Suprapubic skin (tissue), 4 donors: ENCODE measurements at regions not wholly inside any gene's neighbourhood (a gene's known extent, or its start where the extent isn't known, plus 50 kb on each side); places are given as distances from the start of the nearest gene placed in this dataset.
"Not testable (repeated sequence)": the region's sequence is repeated elsewhere in the genome, so short reads cannot be mapped to it uniquely, and the experiment has no call there.

Experiments used
- DNase-seq, 2 donors: peaks; one replicate each; pipeline ENCODE4 v3.0.0-alpha.2; 2019; ENCODE audit warnings: low spot score in 2 of 2
- H3K27ac ChIP-seq: fragments of 200-600 bp; sonication (generic); one replicate; pipeline ENCODE4 v1.5.1; 2019
- H3K27me3 ChIP-seq: fragments of 200-600 bp; sonication (generic); one replicate; pipeline ENCODE4 v1.5.1; 2019
- H3K36me3 ChIP-seq: fragments of 200-600 bp; sonication (generic); one replicate; pipeline ENCODE4 v1.5.1; 2019
- H3K4me1 ChIP-seq: fragments of 200-600 bp; sonication (generic); one replicate; pipeline ENCODE4 v1.5.1; 2019
- H3K4me3 ChIP-seq: fragments of 200-600 bp; sonication (generic); one replicate; pipeline ENCODE4 v1.5.1; 2019; ENCODE audit warnings: mild to moderate bottlenecking
- H3K9me3 ChIP-seq: fragments of 200-600 bp; sonication (generic); one replicate; pipeline ENCODE4 v1.5.1; 2019
- EP300 ChIP-seq: sonication (generic); formaldehyde crosslinking; IDR thresholded peaks from one replicate; pipeline ENCODE4 v1.6.1; 2017; ENCODE audit warnings: antibody characterized with exemption
- POLR2A ChIP-seq, 2 donors: fragments of 450-650 bp; IDR thresholded peaks; one replicate each; pipeline ENCODE4 v1.6.1; 2017; ENCODE audit warnings: antibody characterized with exemption in 2 of 2, mild to moderate bottlenecking in 2 of 2, moderate library complexity in 2 of 2
- POLR2AphosphoS5 ChIP-seq, 3 donors: sonication (generic); formaldehyde crosslinking; IDR thresholded peaks; one replicate each; pipeline ENCODE4 v1.6.1; 2017; ENCODE audit warnings: antibody characterized with exemption in 3 of 3
- WGBS: methylation state at CpG from one replicate; pipeline ENCODE4 v1.1.5; 2018; 5-methylcytosine and 5-hydroxymethylcytosine counted together
- TF ChIP-seq, protein P1 (sequence below), 2 donors: fragments of 200-600 bp in 1 of 2; fragments of 450-650 bp in 1 of 2; sonication (generic) in 1 of 2; IDR thresholded peaks; one replicate each; pipeline ENCODE4 v1.5.1; 2016 to 2019; ENCODE audit warnings: antibody characterized with exemption in 2 of 2, mild to moderate bottlenecking in 1 of 2, moderate library complexity in 1 of 2

DNA sequence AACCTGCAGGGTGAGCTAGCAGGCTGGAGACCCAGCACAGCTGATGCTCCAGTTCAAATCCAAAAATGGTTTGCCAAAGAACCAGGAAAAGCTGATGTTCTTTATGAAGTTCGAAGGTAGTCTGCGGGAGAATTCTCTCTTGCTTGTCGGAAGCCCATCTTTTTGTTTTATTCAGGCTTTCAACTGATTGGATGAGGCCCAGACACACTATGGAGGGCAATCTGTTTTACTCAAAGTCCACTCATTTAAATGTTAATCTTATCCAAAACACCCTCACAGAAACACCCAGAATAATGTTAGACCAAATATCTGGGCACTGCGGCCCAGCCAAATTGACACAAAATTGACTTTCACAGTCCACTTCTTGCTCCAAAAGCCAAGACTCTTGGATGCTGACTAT lies 105.6 kb upstream of the PMEPA1 start:
- H3K9me3 ChIP-seq, result no peaks in the 10 kb centered on the region
- no peak overlapping the region for H3K27ac ChIP-seq
- no peak for DNase-seq
- H3K4me1 ChIP-seq, result peaks cover 13% of the 10 kb centered on the region
- WGBS, result 71% methylated on average over 4 of the region's 4 CpGs
- TF ChIP-seq, protein P1, sequence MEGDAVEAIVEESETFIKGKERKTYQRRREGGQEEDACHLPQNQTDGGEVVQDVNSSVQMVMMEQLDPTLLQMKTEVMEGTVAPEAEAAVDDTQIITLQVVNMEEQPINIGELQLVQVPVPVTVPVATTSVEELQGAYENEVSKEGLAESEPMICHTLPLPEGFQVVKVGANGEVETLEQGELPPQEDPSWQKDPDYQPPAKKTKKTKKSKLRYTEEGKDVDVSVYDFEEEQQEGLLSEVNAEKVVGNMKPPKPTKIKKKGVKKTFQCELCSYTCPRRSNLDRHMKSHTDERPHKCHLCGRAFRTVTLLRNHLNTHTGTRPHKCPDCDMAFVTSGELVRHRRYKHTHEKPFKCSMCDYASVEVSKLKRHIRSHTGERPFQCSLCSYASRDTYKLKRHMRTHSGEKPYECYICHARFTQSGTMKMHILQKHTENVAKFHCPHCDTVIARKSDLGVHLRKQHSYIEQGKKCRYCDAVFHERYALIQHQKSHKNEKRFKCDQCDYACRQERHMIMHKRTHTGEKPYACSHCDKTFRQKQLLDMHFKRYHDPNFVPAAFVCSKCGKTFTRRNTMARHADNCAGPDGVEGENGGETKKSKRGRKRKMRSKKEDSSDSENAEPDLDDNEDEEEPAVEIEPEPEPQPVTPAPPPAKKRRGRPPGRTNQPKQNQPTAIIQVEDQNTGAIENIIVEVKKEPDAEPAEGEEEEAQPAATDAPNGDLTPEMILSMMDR (IDR thresholded peaks at IDR 0.05), result no peak
- no peak for TF ChIP-seq EP300
- no peak for TF ChIP-seq POLR2AphosphoS5 (IDR thresholded peaks at IDR 0.05)
- TF ChIP-seq POLR2A (IDR thresholded peaks at IDR 0.05), result no peak
- H3K27me3 ChIP-seq, result peaks cover 6% of the 10 kb centered on the region
- no peaks in the 10 kb centered on the region for H3K36me3 ChIP-seq
- no peak overlapping the region for H3K4me3 ChIP-seq

DNA sequence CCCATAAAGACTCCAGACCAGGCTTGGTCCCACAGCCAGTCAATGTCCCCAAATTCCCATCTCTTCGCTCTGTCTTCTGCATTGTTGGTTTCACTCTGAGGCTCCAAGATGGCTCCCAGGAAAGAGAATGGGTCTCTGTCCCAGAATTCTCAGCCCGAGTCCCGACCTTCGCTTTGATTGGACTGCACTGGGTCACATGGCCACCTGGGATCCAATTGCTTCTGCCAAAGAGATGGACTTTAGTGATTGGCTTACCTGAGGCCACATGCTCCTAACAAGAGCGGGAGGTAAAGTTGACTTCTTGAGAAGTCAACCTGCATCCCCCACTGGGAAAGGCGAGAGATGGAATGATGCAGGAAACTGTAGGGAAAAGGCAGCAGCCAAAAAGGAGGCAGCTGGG lies 104.7 kb upstream of the PMEPA1 start:
- no peak for TF ChIP-seq POLR2A (IDR thresholded peaks at IDR 0.05)
- DNase-seq, result no peak
- WGBS, result 80% methylated on average over 6 of the region's 6 CpGs
- peaks cover 6% of the 10 kb centered on the region for H3K27me3 ChIP-seq
- no peak overlapping the region for H3K27ac ChIP-seq
- no peaks in the 10 kb centered on the region for H3K36me3 ChIP-seq
- H3K4me3 ChIP-seq, result no peak overlapping the region
- no peaks in the 10 kb centered on the region for H3K9me3 ChIP-seq
- H3K4me1 ChIP-seq, result peaks cover 18% of the 10 kb centered on the region

DNA sequence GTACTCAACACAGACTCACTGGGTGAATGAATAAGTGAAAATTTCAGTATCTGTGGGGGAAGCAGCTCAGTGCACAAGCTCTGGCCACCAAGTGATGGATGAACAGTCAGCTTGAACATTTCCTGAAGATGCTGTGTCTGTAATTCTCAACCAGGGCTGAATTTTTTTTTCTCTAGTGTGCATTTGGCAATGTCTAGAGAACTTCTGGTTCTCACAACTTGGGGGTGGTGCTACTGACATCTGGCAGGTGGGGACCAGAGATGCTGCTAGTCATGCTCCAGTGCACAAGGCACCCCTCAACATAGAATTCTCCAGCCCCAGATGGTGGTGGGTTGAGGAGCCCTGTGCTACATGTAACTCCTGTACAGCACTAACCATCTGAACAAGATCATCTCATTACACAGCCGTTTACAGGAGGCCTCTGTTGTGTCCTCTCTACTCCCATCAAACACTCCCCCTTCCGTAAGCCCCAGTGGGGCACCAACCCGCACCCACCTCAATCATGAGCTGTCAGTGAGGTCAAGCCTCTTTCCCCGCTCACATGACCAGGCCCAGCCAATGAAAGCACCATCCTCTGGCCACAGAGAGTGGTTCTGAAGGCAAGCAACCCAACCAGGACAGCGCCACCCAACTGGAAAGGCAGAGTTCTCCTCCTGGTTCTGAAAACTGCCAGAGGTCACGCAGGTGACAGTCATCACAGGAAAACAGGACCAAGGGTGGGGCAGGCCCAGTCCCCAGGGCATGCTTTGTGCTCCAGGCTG lies 103.9 kb upstream of the PMEPA1 start:
- Histone ChIP-seq H3K27ac (no peak overlapping the region), H3K36me3 (no peaks in the 10 kb centered on the region), H3K4me3 (no peak overlapping the region), H3K9me3 (no peaks in the 10 kb centered on the region), H3K4me1 (peaks cover 16% of the 10 kb centered on the region), H3K27me3 (peaks cover 3% of the 10 kb centered on the region)
- WGBS, result 80% methylated on average over 6 of the region's 6 CpGs
- no peak for DNase-seq
- TF ChIP-seq POLR2AphosphoS5 (IDR thresholded peaks at IDR 0.05), result no peak
- TF ChIP-seq, protein P1 (IDR thresholded peaks at IDR 0.05), result no peak
- TF ChIP-seq POLR2A (IDR thresholded peaks at IDR 0.05), result no peak
- TF ChIP-seq EP300, result no peak

DNA sequence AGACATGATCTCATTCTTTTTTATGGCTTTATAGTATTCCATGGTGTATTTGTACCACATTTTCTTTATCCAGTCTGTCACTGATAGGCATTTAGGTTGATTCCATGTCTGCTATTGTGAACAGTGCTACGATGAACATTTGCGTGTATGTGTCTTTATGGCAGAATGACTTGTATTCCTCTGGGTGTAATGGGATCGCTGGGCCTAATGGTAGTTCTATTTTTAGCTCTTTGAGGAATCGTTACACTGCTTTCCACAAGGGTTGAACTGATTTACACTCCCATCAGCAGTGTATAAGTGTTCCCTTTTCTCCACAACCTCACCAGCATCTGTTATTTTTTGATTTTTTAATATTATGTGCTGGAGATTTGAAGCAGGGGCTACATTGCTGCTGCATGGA lies 102.8 kb upstream of the PMEPA1 start:
- peaks cover 14% of the 10 kb centered on the region for H3K4me1 ChIP-seq
- H3K36me3 ChIP-seq, H3K27me3 ChIP-seq, H3K4me3 ChIP-seq, H3K9me3 ChIP-seq, DNase-seq, H3K27ac ChIP-seq: not testable (repeated sequence)
- WGBS, result 90% methylated on average over 4 of the region's 4 CpGs

DNA sequence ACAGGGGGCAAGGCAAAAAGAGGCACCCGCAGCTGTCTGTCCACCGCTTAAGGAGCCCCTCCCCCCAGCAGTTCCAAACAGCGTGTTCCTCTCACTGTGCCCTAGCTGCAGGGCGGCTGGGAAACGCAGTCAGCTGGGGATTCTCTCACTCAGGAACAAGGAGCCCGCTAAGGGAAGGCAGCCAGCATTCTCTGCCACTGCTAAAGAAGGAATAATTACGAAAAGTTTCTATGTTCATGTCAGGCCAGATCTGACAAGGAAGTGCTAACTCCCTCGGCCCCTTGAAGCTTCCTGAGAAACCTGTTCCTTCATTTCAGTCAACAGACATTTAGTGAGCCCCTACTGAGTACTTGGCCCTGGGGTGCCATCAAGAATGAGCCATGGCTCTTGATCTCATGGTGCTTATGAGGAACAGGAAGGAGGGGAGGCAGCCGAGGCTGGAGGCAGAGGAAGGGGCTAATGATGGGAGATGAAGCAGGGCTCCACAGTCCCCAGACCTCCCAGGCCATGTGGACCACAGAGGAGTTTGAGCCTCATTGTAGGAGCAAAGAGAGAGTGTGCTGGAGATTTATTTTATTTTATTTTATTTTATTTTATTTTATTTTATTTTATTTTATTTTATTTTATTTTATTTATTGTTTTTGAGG lies 101.7 kb upstream of the PMEPA1 start:
- no peak for TF ChIP-seq POLR2AphosphoS5 (IDR thresholded peaks at IDR 0.05)
- TF ChIP-seq, protein P1 (IDR thresholded peaks at IDR 0.05), result no peak
- Histone ChIP-seq H3K36me3 (no peaks in the 10 kb centered on the region), H3K4me3 (no peak overlapping the region), H3K4me1 (peaks cover 14% of the 10 kb centered on the region), H3K27ac (no peak overlapping the region), H3K27me3 (no peaks in the 10 kb centered on the region), H3K9me3 (no peaks in the 10 kb centered on the region)
- no peak for DNase-seq
- WGBS, result 15% methylated on average over 9 of the region's 9 CpGs

DNA sequence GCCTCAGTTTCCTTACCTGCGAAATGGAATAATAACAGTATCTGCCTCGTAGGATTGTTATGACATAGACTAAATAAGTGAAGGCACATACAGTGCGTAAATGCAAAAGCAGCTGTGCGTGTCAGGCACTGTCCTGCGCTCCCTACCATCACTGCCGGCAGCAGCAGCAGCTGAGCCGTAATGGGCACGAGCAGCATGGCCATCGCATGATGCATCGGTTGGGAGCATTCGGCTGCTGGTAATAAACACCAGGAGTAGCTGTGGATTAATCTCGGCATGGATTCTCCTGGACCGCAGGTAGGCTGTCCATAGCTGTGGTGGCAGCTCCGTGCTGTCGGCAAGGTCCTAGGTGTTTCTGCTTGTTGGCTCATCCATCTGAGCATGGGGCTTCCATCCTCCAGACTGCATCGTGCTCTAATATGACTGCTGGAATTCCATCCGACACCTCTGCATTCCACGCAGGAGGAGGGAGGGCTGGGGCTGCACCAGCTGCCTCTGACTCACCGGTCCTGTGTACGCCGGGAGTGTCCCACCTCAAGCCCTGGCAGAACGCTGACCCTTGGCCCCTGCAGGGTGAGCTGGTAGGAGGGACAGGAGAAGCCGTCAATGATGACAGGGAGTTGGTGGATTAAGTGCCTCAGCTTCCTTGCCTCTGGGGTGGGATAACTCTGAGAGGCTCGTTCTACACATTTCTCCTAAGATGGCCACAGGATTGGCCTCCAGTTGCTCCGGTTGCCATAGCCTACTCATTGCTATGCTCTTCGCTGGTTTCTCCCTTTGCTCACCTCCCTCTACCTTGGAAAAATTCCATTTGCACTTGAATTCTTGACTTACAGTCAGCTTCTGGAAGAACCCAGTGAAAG lies 100.9 kb upstream of the PMEPA1 start:
- no peak overlapping the region for H3K27ac ChIP-seq
- no peaks in the 10 kb centered on the region for H3K36me3 ChIP-seq
- no peaks in the 10 kb centered on the region for H3K27me3 ChIP-seq
- no peak for DNase-seq
- no peak overlapping the region for H3K4me3 ChIP-seq
- TF ChIP-seq, protein P1 (IDR thresholded peaks at IDR 0.05), result no peak
- WGBS, result 78% methylated on average over 15 of the region's 26 CpGs
- peaks cover 14% of the 10 kb centered on the region for H3K4me1 ChIP-seq
- H3K9me3 ChIP-seq, result no peaks in the 10 kb centered on the region
